ENCODE measurements at regions not wholly inside any gene's neighbourhood (a gene's known extent, or its start where the extent isn't known, plus 50 kb on each side); places are given as distances from the start of the nearest gene placed in this dataset.

GRCh38 chr4:144463236-144463635 is 182.7 kb upstream of the HHIP start:
- no peak for DNase-seq

- no peak for DNase-seq
Measured at GRCh38 chr4:144463896-144464295, 182.1 kb upstream of the HHIP start.

- no peak for DNase-seq
Measured at GRCh38 chr4:144465546-144465945, 180.4 kb upstream of the HHIP start.

- no peak for DNase-seq
Measured at GRCh38 chr4:144480068-144480467, 165.9 kb upstream of the HHIP start.

- no peak for DNase-seq
Measured at GRCh38 chr4:144489831-144490230, 156.1 kb upstream of the HHIP start.

GRCh38 chr4:144494280-144494679 is 151.7 kb upstream of the HHIP start:
- DNase-seq, result no peak

GRCh38 chr4:144495944-144496343 is 150.0 kb upstream of the HHIP start:
- DNase-seq, result no peak

- DNase-seq, result no peak
Measured at GRCh38 chr4:144499777-144500176, 146.2 kb upstream of the HHIP start.

GRCh38 chr4:144501231-144501780 is 144.7 kb upstream of the HHIP start:
- DNase-seq, result no peak

- no peak for DNase-seq
Measured at GRCh38 chr4:144504883-144505282, 141.1 kb upstream of the HHIP start.

- no peak for DNase-seq
Measured at GRCh38 chr4:144507311-144508101, 138.4 kb upstream of the HHIP start.

- peak; percentile 83 to 86 for DNase-seq
Measured at GRCh38 chr4:144509088-144510015, 136.6 kb upstream of the HHIP start.

- DNase-seq, result no peak
Measured at GRCh38 chr4:144514736-144515135, 131.2 kb upstream of the HHIP start.

GRCh38 chr4:144518181-144518895 is 127.6 kb upstream of the HHIP start:
- no peak for DNase-seq

GRCh38 chr4:144531841-144532240 is 114.1 kb upstream of the HHIP start:
- no peak for DNase-seq

GRCh38 chr4:144547678-144548298 is 98.2 kb upstream of the HHIP start:
- DNase-seq, result no peak

GRCh38 chr4:144556636-144557035 is 89.3 kb upstream of the HHIP start:
- no peak for DNase-seq

GRCh38 chr4:144557404-144557803 is 88.6 kb upstream of the HHIP start:
- DNase-seq, result no peak

- DNase-seq, result peak in 1 of 2 donors; percentile 30
Measured at GRCh38 chr4:144562019-144562705, 83.8 kb upstream of the HHIP start.

- DNase-seq, result no peak
Measured at GRCh38 chr4:144564358-144564757, 81.6 kb upstream of the HHIP start.
